HG03342 (cell line): ENCODE measurements at regions not wholly inside any gene's neighbourhood (a gene's known extent, or its start where the extent isn't known, plus 50 kb on each side); places are given as distances from the start of the nearest gene placed in this dataset.
"Not testable (repeated sequence)": the region's sequence is repeated elsewhere in the genome, so short reads cannot be mapped to it uniquely, and the experiment has no call there.

Experiments used
- ATAC-seq: cut with Tn5 transposase; IDR thresholded peaks from one replicate; pipeline ENCODE4 v1.9.1; 2021; ENCODE audit warnings: mild to moderate bottlenecking, moderate library complexity; ENCODE audit not compliant: unreplicated experiment

- no peak for ATAC-seq
These were observed 217.4 kb upstream of the ADAMTSL1 start for GRCh38 chr9:18256568-18256967.

DNA sequence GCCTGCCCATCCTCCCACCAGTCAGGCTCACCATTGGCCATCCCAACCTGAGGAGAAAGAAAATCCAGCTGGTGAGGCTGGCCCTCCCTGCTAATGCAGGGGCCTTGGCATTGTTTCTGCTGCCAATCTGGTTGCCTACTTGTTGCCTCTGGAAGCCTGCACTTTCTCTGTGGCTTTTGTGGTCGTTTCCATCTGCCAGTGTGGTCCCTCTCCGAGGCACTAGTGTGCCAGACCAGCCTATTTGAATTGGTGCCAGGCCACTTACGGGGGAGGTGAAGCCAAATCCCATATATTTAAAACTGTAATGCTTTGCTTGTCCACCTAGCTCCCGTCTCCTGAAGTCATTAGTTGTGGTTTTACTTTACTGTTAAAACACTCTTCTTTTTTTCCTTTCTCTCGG is 213.4 kb upstream of the ADAMTSL1 start:
- no peak for ATAC-seq

DNA sequence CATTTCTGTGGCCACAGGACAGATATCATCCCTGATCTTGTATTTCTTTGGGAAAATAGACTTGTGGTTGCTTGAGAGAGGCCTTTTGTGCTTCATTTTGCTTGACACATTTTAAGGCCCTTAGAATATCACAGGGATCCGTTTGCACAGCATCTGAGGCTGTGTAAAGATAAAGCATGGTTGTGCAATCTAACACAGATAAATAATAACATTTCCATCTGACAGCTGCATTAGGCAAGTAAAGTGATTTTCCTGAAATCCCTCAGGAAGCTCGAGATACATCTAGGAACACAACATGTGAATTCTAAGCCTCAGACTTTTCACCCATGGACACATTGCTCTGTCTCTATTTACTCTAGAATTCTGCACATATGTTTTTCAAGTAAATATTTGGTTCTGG is 212.8 kb upstream of the ADAMTSL1 start:
- ATAC-seq: no peak

DNA sequence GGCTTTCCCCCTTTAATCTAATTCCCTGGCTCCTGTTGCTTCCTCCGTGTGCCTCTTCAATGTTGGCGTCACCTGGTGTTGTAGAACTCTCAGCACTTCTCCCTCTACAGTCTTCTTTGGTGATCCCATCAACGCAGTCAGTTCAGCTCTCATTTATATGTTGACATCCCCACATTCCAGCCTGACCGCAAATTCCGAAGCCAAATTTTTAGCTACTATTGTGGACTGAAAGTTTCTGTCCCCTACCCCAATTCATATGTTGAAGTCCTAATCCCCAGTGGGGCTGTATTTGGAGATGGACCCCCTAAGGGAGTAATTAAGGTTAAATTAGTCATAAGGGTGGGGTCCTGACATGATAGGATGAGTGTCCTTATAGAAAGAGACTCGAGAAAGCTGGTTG is 210.6 kb upstream of the ADAMTSL1 start:
- ATAC-seq: no peak

DNA sequence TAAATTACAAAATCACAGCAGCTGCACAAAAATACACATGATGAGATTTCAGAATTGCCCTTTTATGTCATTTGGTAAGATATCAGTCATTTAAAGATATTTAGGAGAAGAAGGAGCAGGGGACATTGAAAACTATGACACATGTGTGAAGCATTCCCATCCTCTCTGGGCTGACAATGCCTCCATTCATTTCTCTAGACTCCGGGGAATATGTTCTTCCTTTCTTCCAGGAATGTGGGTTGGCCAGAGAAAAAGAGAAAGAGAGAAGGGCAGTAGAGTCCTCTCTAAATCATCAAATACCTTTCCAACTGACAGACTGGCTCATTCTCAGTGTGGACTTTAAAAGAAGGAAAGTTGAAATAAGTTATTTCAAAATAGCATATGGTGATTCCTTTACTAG is 205.6 kb upstream of the ADAMTSL1 start:
- ATAC-seq: no peak

DNA sequence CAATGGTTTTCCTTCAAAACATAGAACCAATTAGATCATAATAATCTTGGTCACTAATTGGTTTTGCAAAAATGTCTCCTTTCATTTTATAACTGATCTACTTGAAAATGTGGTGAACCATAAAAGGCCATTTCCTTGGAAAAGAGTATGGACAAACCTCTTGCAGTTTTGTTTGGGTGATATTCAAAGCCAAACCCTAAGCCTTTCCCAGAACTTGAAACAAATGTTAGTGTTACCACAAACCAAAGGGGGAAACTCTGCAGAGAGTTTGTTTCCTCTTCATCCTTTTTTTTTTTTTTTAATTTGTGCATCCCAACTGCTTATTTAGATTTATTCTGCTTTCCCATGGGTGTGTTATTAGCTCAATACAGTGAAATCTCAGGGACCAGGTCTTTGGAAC is 204.4 kb upstream of the ADAMTSL1 start:
- no peak for ATAC-seq

DNA sequence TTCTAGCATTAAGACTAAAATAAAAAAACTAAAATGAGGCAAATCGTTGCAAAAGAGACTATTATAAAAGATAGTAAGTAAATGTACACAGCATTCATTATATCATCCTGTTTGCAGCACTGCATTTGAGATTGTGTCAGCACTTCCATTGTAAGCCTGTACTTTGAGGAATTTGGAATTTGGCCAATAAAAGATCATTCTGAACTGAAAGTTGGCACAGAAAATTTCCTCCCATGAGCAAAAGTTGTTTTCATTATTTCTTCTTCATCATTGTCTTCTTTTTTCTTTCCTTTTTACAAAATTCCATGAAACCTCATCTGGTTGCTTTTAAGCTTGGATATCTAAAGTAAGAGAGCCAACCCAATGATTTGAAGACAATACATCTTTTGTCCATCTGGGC is 199.3 kb upstream of the ADAMTSL1 start:
- no peak for ATAC-seq

GRCh38 chr9:18275313-18275990 is 198.5 kb upstream of the ADAMTSL1 start:
- ATAC-seq: no peak

DNA sequence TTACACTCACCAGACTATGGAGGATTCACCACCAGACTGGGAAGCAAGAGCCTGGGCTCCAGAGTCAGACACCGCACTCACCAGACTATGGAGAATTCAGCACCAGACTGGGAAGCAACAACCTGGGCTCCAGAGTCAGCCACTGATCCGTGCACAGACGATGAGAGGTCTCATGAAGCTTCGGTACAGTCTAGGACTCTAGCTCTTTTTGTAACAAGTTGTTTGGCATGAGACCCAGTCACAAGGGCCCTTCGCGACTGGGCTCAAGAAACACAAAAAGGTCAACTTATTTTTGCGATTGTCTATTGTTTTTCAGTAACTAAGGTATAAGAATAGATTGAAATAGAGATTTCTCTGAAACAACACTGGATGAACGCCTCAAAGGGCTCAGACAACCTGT is 192.7 kb upstream of the ADAMTSL1 start:
- no peak for ATAC-seq

DNA sequence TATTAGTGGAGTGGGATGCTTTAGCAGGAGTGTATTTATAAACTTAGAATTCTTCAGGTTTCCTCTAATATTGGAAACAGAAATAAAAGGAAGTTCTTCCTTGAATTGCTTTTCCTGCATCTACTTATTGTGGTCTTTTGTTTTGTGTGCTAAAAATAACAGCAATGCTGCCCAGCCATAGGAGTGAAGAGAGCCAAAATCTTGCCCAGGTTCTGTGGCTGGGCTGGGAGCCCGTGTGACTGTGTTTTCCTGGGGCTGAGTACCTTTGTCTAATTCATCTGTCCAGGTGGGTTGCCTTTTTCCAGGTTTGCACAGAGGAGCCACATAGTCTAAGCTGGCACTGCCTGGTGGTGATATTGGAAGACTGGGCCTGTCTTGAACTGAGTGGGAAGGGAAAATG is 179.7 kb upstream of the ADAMTSL1 start:
- ATAC-seq: no peak

DNA sequence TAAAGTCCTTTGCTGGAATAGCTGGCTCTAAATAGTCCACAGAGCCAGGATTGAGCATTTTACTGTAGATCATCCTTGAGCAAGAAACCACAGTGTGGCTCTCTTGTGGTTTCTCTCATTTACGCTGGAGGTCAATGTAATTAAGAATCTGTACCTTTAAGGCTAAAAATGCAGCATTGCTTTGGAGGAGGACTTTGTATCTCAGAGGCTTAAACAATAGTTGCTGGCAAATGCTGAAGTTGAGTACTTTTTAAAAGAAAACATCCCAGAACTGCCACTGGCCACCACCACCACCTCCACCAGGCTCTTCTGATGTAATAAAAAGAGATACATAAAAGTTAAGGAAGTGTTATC is 177.3 kb upstream of the ADAMTSL1 start:
- no peak for ATAC-seq

- ATAC-seq: no peak
These were observed 176.7 kb upstream of the ADAMTSL1 start for GRCh38 chr9:18297056-18297841.

DNA sequence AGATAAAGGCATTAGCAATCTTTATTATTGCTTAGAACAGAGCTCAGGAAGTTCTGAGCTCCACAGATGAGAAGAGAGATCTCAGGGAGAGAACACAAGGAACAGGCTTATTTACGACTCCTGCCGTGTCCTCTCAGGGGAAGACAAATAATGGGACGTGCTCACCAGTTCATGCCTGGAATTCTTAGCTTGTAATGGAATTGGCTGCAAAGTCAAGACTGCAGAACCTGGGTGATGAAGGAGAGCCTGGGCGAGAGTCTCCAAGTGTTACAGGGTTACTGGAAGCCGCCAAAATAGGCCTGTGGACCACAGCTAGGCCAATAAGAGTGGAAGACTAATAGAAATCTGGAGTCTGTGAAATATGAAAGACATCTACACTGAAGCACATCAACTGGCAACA is 174.5 kb upstream of the ADAMTSL1 start:
- no peak for ATAC-seq

- ATAC-seq: not testable (repeated sequence)
These were observed 168.7 kb upstream of the ADAMTSL1 start for GRCh38 chr9:18305167-18305806.

DNA sequence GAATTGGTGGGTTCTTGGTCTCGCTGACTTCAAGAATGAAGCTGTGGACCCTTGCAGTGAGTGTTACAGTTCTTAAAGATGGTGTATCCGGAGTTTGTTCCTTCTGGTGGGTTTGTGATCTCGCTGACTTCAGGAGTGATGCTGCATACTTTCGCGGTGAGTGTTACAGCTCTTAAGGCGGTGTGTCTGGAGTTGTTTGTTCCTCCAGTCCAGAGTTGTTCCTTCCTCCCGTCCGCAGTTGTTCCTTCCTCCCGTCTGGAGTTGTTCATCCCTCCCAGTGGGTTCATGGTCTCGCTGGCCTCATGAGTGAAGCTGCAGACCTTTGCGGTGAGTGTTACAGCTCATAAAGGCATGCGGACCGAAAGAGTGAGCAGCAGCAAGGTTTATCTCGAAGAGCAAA is 159.6 kb upstream of the ADAMTSL1 start:
- ATAC-seq: no peak

DNA sequence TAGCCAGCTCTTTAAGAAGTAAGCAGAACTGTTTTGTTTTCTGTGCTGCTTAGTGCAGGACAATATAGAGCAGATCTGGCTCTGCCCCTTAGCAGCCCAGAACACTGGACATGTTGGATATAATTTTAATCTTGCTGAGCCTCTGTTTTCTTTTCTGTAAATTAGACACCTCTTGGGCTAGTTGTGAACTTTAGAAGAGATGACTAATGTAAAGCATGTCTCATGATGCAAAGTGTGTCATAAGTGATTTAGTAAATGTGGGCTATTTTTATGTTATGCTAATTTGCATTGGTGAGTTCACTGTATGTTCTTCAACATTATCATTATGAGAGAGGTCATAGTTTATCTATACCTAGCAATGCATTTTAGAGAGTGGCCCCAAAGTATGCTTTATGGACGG is 156.1 kb upstream of the ADAMTSL1 start:
- ATAC-seq: no peak

GRCh38 chr9:18319918-18320445 is 154.0 kb upstream of the ADAMTSL1 start:
- ATAC-seq: no peak

GRCh38 chr9:18324928-18325745 is 148.8 kb upstream of the ADAMTSL1 start:
- no peak for ATAC-seq

- not testable (repeated sequence) for ATAC-seq
These were observed 148.3 kb upstream of the ADAMTSL1 start for GRCh38 chr9:18325746-18326011.

DNA sequence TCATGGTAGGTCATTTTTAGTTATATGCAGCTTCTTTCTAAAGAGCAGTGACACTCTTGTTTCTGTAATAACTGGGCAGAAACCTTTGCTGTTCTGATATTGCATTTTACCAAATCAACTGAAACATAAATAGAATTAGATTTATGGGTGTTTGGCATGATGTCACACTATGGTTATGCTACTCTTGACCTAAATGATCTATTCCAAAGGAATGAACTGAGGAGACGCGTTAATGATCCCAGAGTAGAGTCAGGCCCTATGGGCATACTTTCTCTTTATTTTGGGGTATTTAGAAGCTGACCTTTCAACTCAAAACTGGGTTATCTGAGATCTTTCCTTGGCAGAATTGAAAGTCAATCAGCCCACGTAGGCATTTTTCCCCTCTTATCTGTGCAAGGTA is 146.8 kb upstream of the ADAMTSL1 start:
- ATAC-seq: no peak
